ENCODE measurements at regions not wholly inside any gene's neighbourhood (a gene's known extent, or its start where the extent isn't known, plus 50 kb on each side); places are given as distances from the start of the nearest gene placed in this dataset.
A peak's percentile ranks its signal among the peaks of the same experiment; 100 is the strongest.

DNA sequence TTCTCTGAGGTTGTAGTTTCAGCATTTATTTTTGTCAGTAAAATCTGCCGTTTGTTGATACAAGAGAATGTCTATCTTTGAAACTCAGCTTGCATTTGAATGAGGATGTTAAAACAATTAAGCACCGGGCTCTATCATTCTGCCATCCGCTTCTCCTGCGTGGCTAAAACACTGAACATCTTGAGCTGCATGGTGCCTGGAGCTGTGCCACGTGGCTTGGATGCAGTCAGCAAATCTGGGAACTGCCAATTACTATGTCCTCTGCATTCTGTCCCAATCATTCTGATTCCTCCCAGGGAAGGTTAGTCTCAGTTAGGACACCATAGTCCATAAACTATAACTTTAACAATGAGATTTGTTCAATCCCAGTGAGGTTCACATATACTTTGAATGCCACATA is 598.4 kb downstream of the FBXO15 start:
- Mint-ChIP-seq H3K27me3 (ENCODE audit: low read depth) (no peaks in the 10 kb centered on the region), H3K36me3 (ENCODE audit: insufficient read depth in 1 of 3, low read depth in 3 of 3) (no peaks in the 10 kb centered on the region), H3K27ac (0 out of 7 replicates have a peak overlapping the region, but pooled peaks of 1 of the 3 experiments have one; percentile 5), H3K4me3 (no peak overlapping the region), H3K4me1 (peaks cover 0 to 4% of the 10 kb centered on the region in 2 experiments; a peak in 1 of 4 replicates), H3K9me3 (no peaks in the 10 kb centered on the region)
- no peaks in the 10 kb centered on the region for H3K23me2 ChIP-seq (ENCODE audit: insufficient read length, low read depth, low read length, poor library complexity, severe bottlenecking)
- no peak overlapping the region for H3K4me2 ChIP-seq (ENCODE audit: insufficient read depth, insufficient read length, low read length)
- no peak overlapping the region for H2AK5ac ChIP-seq (ENCODE audit: insufficient read length, low read length)
- no peak overlapping the region for H4K5ac ChIP-seq (ENCODE audit: insufficient read length, low read depth, low read length)
- H3T11ph ChIP-seq (ENCODE audit: low read length), result no peak overlapping the region
- H4K8ac ChIP-seq (replicated peaks; ENCODE audit: insufficient read length, low read depth, low read length), result no peak overlapping the region
- no peak overlapping the region for H3K27ac ChIP-seq (ENCODE audit: insufficient read length, low read depth, low read length)
- no peak overlapping the region for H2BK5ac ChIP-seq (ENCODE audit: insufficient read length, low read length)
- H3K14ac ChIP-seq (ENCODE audit: insufficient read depth, low read length), result no peak overlapping the region
- no peaks in the 10 kb centered on the region for H3K4me1 ChIP-seq (ENCODE audit: insufficient read depth, low read length)
- no peak for TF ChIP-seq CTCF (conservative IDR thresholded peaks at IDR 0.05)
- no peaks in the 10 kb centered on the region for H4K20me1 ChIP-seq (ENCODE audit: control insufficient read depth, insufficient read depth, insufficient read length)
- no peak overlapping the region for H3K9ac ChIP-seq (ENCODE audit: extremely low read depth, insufficient read length, low read length)
- no peaks in the 10 kb centered on the region for H3K79me1 ChIP-seq (ENCODE audit: insufficient read depth, low read depth, low read length, poor library complexity, severe bottlenecking)
- no peak for DNase-seq
- no peak overlapping the region for H3K23ac ChIP-seq (ENCODE audit: insufficient read length, low read depth, low read length)
- no peaks in the 10 kb centered on the region for H3K27me3 ChIP-seq (ENCODE audit: insufficient read depth, low read length)
- no peaks in the 10 kb centered on the region for H3K9me3 ChIP-seq (ENCODE audit: control insufficient read depth, low read depth, low read length)
- H2BK12ac ChIP-seq (ENCODE audit: insufficient read length, low read depth, low read length), result no peak overlapping the region
- no peak overlapping the region for H3K4ac ChIP-seq (ENCODE audit: low read depth, low read length)
- no peak overlapping the region for H2BK15ac ChIP-seq (ENCODE audit: low read depth, low read length)
- no peak overlapping the region for H4K91ac ChIP-seq (ENCODE audit: insufficient read length, low read depth, low read length)
- H2BK20ac ChIP-seq (ENCODE audit: low read depth, low read length, poor library complexity, severe bottlenecking), result no peak overlapping the region
- no CpG with 5 or more reads among the region's 5 CpGs for WGBS (ENCODE audit: extremely low coverage, insufficient read length, low lambda C conversion rate)
- H2BK120ac ChIP-seq (ENCODE audit: low read depth, low read length, poor library complexity, severe bottlenecking), result no peak overlapping the region
- H2AFZ ChIP-seq (ENCODE audit: low read length), result no peak overlapping the region
- H3K56ac ChIP-seq (ENCODE audit: insufficient read length, low read depth, low read length), result no peak overlapping the region
- no peak overlapping the region for H3K18ac ChIP-seq (ENCODE audit: insufficient read length, low read depth, low read length)
- H3K79me2 ChIP-seq (ENCODE audit: insufficient read depth, low read length), result no peaks in the 10 kb centered on the region

Data from H9 (cell line).